ENCODE measurements at regions not wholly inside any gene's neighbourhood (a gene's known extent, or its start where the extent isn't known, plus 50 kb on each side); places are given as distances from the start of the nearest gene placed in this dataset.

- no peaks in the 10 kb centered on the region for H3K27me3 ChIP-seq
- TF ChIP-seq POLR2A (IDR thresholded peaks at IDR 0.05): no peak
- no peak for TF ChIP-seq CTCF (IDR thresholded peaks at IDR 0.05)
- WGBS, 2 donors: 58 to 77% methylated on average over 3 of the region's 3 CpGs
These were observed 219.3 kb upstream of the CDH9 start for GRCh38 chr5:27257696-27258095.

GRCh38 chr5:27252911-27253310 lies 214.5 kb upstream of the CDH9 start:
- intact Hi-C loops (cut with DNase I; ENCODE audit: low total_unique reads): no loop called here
- no peak for DNase-seq
- Histone ChIP-seq H3K4me1 (no peaks in the 10 kb centered on the region), H3K9me3 (no peaks in the 10 kb centered on the region), H3K27ac (no peak overlapping the region), H3K27me3 (no peaks in the 10 kb centered on the region), H3K4me3 (no peak overlapping the region), H3K36me3 (ENCODE audit: low read depth, missing control alignments) (no peaks in the 10 kb centered on the region)
- WGBS, 2 donors: 70 to 92% methylated on average over 2 of the region's 2 CpGs
- TF ChIP-seq CTCF (IDR thresholded peaks at IDR 0.05): no peak
- no peak for TF ChIP-seq POLR2A (IDR thresholded peaks at IDR 0.05)

More at GRCh38 chr5:27257696-27258095, 219.3 kb upstream of the CDH9 start:
- H3K4me3 ChIP-seq: no peak overlapping the region
- H3K4me1 ChIP-seq: no peaks in the 10 kb centered on the region
- H3K36me3 ChIP-seq (ENCODE audit: low read depth, missing control alignments): no peaks in the 10 kb centered on the region
- intact Hi-C loops (cut with DNase I; ENCODE audit: low total_unique reads): no loop called here
- no peaks in the 10 kb centered on the region for H3K9me3 ChIP-seq
- no peak overlapping the region for H3K27ac ChIP-seq
- no peak for DNase-seq

GRCh38 chr5:27242258-27242626 lies 203.9 kb upstream of the CDH9 start:
- H3K4me3 ChIP-seq: no peak overlapping the region
- H3K4me1 ChIP-seq: no peaks in the 10 kb centered on the region
- 59 to 96% methylated on average over 2 of the region's 2 CpGs for WGBS, 2 donors

GRCh38 chr5:27241564-27242257 lies 203.3 kb upstream of the CDH9 start:
- Histone ChIP-seq H3K4me1 (no peaks in the 10 kb centered on the region), H3K9me3 (no peaks in the 10 kb centered on the region), H3K27ac (no peak overlapping the region), H3K27me3 (no peaks in the 10 kb centered on the region), H3K4me3 (no peak overlapping the region), H3K36me3 (ENCODE audit: low read depth, missing control alignments) (no peaks in the 10 kb centered on the region)
- 39 to 58% methylated on average over 5 of the region's 5 CpGs for WGBS, 2 donors
- TF ChIP-seq POLR2A (IDR thresholded peaks at IDR 0.05) (no peak), CTCF (IDR thresholded peaks at IDR 0.05) (no peak)
- intact Hi-C loops (cut with DNase I; ENCODE audit: low total_unique reads): no loop called here
- DNase-seq: no peak

More at GRCh38 chr5:27242258-27242626, 203.9 kb upstream of the CDH9 start:
- TF ChIP-seq POLR2A (IDR thresholded peaks at IDR 0.05): no peak
- TF ChIP-seq CTCF (IDR thresholded peaks at IDR 0.05): no peak
- no peak for DNase-seq
- H3K9me3 ChIP-seq: no peaks in the 10 kb centered on the region
- intact Hi-C loops (cut with DNase I; ENCODE audit: low total_unique reads): no loop called here
- no peak overlapping the region for H3K27ac ChIP-seq
- H3K36me3 ChIP-seq (ENCODE audit: low read depth, missing control alignments): no peaks in the 10 kb centered on the region
- H3K27me3 ChIP-seq: no peaks in the 10 kb centered on the region

- DNase-seq: no peak
- H3K9me3 ChIP-seq: no peaks in the 10 kb centered on the region
- intact Hi-C loops (cut with DNase I; ENCODE audit: low total_unique reads): no loop called here
- no peaks in the 10 kb centered on the region for H3K4me1 ChIP-seq
- 71 to 72% methylated on average over 2 of the region's 2 CpGs for WGBS, 2 donors
- no peak for TF ChIP-seq POLR2A (IDR thresholded peaks at IDR 0.05)
- no peak for TF ChIP-seq CTCF (IDR thresholded peaks at IDR 0.05)
- no peaks in the 10 kb centered on the region for H3K27me3 ChIP-seq
- H3K4me3 ChIP-seq: no peak overlapping the region
- no peaks in the 10 kb centered on the region for H3K36me3 ChIP-seq (ENCODE audit: low read depth, missing control alignments)
- no peak overlapping the region for H3K27ac ChIP-seq
These were observed 202.4 kb upstream of the CDH9 start for GRCh38 chr5:27240791-27241190.

Data from testis (tissue), 2 donors.